Hematopoietic multipotent progenitor cell treated with erythropoietin and hydrocortisone succinate and interleukin-3 and kit ligand, for 8 days (in vitro differentiated cells): ENCODE measurements at regions not wholly inside any gene's neighbourhood (a gene's known extent, or its start where the extent isn't known, plus 50 kb on each side); places are given as distances from the start of the nearest gene placed in this dataset.
A peak's percentile ranks its signal among the peaks of the same experiment; 100 is the strongest.

Experiments used
- DNase-seq: peaks from one replicate; pipeline ENCODE4 v3.0.0-alpha.2; 2015

DNA sequence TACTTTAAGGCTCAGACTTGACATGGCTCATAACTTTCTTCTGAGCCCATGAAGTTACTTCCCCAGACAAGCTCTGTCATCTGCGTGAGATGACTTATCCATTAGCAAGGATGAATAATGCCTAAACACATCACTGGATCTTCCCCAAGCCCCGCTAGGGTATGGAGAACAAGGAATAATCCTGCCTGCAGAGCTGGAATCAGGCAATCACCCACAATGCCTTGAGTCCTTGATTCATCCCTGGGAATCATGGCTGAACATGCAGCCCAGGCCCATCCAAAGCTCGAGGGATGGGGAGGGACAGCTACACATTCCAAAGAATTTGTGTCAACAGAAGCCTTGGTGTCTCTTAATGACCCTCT lies 131.7 kb downstream of the PSMG1 start:
- DNase-seq, result no peak

DNA sequence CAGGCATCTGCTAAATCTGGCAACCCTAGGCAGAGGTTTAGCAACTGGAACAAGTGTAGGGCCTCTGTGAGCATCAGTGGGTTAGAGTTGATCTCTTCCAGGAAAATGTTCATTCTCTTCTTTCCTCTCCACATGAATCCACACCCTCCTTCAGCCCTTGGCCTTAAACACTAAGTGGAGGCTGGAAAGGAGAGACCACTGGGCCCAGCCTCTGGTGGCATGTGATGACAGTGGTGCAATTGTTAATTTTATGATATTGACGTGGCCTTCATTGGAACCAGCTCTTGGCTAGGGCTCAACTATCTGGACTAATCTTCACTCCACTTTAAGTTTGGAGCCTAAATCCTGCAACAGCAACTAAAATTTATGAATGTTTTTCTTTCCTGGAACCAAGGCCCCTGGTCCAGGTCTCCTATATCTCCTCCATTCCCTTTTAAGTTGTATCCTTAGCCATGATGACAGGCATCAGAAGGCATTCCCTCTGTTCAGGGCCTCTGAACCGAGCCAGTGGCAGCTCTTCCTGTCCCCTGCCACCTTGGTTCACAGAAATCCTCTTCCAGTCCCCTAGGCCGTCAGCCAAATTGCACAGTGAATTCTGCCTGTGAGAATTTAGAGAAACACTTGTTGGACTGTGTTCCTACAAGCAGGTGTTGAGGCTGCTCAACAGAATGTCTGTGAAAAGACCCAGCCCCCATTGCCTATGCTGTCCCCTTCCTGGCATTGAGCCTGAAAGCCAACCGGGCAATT lies 132.2 kb downstream of the PSMG1 start:
- no peak for DNase-seq

DNA sequence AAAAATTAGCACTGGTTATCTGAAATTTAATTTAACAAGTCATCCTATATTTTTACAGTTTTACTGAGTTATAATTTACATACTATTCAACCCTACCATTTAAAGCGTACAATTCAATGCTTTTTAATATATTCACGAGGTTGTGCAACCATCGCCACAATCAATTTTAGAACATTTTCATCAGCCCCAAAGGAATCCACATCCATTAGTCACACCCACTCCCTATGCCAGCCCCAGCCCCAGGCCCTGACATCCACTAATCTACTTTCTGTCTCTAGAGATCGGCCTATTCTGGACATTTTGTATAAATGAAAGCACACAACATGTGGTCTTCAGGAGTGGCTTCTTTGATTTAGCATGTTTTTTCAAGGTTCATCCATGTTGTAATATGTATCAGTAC lies 134.7 kb downstream of the PSMG1 start:
- no peak for DNase-seq

DNA sequence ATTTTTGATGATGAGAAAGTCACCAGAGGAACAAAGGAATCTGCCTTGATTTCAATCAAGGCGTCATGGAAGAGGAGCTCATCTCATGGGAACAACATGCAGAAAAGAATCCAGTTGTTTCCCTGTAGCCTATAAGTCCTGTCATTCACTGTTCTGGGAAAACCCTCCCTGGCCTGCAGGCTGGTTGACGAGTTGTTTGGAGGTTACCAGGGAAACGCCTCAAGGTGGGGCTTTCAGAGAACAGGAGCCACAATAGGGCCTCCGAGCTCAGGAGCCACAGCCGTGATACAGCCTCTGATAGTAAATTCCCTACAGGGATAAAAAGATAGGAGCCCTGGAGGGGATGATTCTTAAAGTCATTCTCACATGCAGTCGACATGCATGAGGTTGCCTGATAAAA lies 135.2 kb downstream of the PSMG1 start:
- peak; percentile 46 for DNase-seq

DNA sequence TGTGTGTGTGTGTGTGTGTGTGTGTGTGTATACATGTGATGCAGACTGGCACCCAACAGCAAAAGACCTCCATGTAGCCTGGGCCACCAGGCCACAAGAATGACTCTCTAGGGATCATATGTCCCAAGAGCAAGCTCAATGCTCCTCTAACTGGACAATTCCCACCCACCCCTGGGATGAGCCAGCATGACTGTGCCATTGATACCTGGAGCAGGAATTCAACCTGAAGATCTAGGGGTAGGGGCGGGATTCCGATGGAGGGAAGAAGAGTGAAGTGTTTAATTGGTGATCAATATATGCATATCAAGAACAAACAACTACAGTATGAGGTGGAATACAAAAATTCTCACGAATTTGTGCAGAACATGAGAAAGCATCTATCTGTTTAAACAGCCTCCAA lies 136.2 kb downstream of the PSMG1 start:
- no peak for DNase-seq

DNA sequence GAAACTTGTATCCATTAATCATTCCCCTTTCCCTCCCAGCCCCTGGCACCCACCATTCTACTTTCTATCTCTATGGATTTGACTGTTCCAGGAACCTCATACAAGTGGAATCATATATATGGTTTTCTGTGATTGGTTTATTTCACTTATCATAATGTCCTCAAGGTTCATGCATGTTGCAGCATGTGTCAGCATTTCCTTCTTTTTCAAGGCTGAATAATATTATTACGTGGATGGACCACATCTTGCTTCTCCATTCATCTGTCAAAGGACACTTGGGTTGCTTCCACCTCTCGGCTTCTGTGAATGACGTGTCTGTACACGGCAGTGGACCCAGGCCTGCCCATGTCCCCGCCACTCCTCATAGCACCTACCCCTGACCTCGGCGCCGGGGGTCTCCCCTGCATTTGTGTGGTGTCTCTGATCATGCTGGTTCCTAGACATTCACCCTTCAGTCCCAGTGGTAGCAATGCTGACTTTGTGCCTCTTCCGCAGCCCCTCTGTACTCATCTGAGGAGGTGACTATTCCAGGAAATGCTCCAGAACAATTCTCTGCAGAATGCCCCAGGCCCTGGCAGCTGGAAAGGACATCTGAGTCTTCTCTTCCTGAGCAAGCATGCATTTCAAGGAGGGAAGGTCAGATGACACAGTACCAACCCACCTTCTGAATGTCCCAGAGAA lies 136.9 kb downstream of the PSMG1 start:
- DNase-seq, result no peak

DNA sequence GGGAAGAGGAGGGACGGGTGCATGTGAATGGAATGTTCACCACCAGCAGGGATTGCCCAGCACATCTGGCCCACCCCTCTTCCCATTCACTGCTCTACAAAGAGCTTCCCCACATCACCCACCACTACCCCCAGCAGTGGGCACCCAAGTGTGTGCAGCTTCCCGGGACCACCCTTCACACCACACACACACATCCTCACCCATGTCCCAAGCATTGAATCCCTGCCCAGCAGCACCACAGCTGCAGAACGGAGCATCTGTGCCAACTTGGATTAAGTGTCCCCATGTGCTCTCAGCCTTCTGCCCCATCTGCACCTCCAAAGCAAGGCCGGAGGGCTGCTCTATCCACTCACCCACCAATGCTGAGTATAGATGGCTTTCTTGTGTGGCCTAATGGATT lies 141.4 kb downstream of the PSMG1 start:
- DNase-seq, result no peak

DNA sequence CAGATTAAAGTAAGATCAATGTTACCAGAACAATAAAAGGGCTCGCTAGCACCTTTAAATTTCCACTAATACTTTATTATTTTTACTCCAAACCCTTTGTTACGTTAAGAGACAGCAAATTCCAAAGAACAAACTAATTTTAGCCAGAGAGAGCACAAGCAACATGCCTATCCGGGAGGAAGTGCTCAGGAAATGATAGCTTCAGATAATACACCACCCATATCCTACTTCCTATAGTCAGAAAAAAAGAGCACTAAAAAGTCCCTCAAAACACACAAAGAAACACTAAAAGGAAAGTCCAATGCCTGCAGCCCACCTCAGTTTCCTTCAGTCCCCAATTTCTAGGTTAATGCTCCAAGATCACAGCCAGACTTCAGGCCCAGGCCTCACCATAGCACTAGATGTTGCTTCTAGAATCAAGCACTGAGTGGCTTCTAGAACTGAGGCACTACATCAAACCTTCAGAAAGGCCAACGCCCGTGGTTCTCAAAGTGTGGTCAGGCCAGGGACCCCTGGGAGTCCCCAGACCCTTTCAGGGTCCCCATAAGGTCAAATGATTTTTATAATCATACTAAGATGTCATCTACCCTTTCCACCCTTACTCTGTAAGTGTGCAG lies 142.6 kb downstream of the PSMG1 start:
- no peak for DNase-seq

DNA sequence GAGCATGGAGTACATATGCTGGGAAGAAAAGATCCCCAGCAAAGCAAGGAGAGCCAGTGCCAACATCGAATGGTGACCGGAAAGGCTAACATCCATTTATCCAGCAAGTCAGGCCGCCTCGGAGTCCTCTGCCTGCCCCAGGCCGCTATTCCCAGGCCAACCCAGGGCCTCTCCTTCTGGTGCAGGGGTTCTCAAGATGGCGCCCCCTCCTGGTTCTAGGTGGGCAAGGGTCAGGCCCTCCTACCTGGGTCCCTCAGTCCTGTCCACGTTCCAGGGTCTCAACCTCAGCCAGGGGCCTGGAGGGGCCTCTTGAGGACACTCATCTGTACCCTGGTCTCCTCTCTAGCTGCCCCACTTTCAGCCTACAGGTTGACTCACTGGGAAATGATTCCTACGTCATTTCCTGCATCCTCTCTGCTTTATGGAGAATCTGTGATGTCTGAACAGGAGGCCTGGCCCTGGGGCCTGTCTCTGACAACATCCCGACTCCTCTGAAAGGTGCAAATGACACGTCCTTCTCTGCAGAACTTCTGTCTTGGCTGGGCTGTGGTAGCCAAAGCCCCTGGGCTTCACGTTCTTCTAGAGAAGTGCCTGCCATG lies 145.3 kb downstream of the PSMG1 start:
- no peak for DNase-seq

DNA sequence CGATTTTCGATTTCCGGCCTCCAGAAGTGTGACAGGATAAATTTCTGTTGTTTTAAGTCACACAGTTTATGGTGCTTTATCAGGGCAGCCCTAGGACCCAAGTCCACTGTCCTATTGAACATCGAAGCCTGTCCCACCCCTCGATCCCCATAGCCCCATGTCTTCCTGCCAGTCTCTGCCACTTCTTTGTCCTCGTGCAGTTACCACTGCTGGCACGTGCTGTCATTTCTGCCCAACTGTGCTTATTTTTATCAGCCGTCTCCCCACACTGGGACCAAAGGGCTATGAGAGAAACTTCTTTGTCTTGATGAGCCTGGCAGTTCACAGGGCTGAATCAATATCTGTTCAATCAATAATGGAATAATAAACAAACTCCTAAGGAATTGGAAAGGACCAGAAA lies 146.7 kb downstream of the PSMG1 start:
- DNase-seq, result no peak

DNA sequence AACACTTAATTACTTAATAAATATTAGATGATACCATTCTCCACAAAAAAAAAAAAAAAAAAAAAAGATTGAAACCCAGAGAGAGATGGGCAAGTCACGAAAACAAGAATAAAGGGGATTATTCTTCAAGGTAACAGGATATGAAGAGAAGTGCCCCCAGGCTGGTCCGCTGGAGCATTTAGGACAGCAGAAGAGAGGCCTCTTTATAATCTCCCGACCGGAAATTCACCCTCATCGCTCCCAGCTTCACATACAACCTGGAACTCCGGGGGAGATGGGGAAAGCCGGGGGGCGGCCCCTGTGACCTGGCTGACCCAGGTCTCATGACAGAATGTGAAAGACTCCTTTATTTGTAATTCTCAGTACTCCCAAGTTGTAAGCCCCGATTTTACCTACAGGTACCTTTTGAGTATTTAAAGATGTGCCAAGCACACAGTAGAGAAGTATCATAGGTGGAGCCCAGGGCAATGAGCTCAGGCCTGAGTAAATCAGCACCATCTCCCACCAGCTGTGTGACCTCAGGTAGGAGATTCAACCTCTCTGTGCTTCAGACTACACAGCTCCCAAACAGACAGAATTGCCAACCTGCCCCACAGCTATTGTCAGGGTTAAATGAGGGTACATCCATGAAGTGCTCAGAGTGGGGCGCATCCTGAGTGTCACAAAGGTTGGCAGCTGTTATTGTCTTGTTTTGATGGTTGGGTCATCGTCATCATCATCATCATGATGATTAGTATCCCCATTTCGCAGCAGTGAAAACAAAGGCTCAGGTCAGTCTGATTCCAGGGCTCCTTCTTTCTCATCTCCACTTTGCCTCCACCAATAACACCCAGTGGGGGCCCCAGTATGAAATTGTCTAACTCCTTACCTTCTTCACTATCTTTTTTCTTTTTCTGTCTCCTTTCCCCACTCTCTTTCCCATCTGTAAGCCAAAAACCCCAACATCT lies 148.4 kb downstream of the PSMG1 start:
- no peak for DNase-seq

DNA sequence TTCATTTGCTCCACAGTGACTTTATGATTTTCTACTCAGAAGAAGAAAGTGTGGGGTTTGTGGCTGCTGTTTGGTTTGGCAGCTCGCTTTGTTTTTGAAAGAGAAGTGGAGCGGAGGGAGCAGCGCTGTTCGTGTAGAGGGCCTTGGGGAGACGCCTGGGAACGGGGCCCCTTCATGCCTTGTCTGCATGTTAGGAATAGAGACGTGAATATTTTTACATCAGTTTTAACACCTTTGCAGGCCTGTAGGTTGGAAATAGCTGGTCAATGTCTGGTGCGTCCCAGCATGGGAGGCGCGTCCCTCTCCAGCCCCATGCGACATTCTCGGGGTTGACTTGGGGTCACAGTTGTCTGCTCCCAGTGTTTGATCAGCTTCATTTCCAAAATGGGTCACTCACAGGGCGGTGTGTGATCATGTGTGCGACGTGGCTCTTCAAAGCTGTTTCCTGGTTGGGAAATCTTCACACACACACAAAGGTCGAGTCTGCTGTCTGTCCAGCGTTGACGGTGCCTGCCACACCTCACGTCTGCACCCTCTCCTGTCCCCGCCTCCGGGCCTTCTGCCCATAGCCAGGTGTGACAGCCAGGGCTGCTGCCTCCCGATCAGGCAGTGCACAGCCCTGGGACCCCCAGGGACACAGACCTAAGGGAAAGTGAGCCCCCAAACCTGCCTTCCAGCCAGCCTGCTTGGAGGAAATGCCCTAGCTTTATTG lies 149.2 kb downstream of the PSMG1 start:
- no peak for DNase-seq

DNA sequence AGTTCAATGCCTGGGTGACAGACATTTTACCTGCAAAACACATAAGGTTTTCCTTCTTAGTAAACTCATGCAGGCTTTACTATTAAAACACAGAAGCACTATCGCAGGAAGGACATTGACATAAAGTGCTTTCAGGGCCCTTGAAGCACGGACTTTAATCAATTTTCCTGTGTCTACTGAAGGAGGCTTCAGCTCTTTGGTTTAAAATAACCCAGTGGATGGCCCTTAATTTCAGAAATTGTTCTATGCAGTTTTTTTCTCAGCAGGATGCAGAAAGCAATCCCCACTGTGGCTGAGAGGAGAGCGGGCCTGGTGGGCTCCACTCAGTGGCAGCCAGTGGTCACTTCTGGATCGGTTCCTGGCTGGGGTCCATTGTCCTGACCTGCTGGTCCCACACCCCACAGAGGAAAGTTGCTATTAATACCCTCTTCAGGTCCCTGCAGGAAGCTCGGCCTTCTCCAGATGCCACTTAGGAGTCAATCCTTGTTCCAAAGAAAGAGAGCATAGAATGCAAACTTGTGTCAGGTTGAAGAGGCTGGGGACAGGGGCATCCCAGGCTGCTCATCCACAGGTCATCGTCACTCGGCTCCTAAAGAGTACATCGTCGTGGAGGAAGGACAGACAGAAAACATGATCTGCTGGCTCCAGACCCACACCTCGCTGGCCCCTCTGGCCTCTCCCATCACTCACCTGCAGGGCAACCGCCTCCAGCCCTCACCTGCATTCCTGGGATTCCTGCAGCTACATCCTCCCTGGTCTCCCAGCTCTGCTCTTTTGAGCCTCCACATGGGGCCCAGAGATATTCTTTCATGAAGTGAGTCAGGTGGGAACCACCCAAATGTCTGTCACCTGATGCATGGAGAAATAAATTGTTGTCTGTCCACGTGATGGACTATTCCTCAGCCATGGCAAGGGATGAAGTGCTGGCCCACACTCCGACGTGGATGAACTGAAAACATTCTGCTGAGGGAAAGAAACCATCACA lies 153.1 kb downstream of the PSMG1 start:
- DNase-seq, result no peak

DNA sequence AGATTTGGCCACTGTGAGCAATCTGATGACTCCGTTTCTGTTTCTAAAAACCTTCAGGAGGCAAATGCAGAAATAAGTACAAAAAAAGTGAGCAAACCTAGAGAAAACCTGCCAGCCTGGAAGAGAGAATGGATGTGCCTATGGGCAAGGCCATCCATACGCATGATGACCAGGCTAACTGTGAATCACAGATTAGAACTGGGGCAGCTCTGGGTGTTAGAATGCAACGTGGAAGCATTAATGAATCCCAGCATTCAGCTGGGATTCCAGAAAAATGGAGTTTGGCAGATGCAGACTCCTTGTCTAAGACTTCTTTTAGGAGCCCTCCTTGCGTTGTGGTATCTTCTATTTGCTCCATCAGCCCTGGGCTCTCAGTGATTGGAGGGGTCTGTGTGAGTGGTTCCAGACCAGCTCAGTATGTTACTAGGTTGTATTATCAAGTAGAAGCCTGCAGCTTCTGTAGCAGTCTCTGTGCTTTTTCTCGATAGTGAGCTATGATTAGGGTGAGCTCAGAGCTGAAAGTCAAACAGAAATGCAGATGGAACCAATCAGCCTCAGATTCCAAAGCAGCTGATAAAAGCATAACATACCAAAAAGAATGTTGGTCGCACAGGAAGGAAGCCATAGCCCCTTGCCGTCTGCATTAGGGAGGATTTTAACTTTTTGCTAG lies 154.0 kb downstream of the PSMG1 start:
- no peak for DNase-seq

DNA sequence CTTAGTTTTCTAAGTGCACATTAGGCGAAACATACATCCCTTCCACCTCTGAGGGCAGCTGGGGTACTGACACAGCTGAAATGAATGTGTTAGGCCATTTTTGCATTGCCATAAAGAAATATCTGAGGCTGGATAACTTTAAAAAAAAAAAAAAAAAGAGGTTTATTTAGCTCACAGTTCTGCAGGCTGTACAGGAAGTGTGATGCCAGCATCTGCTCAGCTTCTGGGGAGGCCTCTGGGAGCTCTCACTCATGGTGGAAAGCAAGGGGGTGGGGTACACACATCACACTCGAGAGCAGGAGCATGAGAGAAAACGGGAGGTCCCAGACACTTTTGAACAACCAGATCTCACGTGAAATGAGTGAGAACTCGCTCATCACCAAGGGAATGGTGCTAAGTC lies 158.1 kb downstream of the PSMG1 start:
- DNase-seq, result no peak

DNA sequence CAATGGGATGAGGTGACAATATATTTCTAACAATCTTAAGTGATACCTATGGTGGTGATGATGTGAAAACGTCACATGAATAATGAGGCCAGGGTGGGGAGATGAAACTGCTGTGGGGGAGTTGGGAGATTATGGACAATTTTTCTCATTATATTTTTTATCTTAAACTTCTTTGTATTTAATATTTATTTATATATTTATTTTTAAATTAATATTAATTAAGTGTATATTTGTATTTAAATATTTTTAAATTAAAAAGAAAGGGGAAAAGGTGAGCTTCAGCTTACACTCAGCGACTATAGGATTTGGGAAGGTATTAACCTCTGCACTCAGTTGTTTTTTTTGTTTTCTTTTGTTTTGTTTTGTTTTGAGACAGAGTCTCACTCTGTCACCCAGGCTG lies 158.7 kb downstream of the PSMG1 start:
- no peak for DNase-seq

DNA sequence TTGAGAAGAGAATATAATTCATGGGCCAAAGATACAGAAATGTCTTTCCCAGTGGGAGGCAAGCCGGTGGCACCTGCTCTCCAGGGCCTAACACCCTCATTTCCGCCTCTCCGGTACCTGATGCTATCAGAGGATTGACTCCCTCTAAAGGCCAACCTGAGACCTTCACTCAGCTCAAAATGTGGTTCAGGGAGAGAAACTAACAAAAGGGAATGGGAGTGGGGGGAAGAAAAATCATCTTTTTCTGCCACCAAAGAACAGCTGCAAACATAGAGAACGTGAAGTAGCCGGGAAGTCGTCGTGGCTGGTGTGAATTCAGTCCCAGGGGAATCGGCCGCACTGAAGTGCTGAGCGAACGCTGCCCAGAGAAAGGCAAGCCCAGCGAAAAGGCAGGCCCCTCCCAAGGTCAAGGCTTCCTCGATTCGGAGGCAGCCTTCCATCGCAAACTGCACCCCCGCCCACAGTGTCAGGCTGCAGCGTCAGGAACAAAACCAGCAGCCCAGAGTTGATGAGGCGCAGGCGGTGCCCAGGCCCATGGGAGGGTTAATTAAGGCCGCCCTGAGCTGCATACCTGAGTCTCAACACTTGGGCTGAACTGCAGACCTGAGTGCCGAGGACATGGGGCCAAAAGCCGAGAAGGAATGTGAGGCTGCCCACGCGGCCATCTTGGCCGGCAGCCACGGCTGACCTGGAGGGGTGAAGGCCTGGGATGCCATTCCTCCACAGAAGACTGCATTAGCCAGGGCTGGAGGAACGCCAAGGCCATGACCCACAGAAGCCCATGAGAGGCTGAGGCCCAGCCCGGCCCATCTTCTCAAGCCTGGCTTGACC lies 160.2 kb downstream of the PSMG1 start:
- DNase-seq, result no peak

DNA sequence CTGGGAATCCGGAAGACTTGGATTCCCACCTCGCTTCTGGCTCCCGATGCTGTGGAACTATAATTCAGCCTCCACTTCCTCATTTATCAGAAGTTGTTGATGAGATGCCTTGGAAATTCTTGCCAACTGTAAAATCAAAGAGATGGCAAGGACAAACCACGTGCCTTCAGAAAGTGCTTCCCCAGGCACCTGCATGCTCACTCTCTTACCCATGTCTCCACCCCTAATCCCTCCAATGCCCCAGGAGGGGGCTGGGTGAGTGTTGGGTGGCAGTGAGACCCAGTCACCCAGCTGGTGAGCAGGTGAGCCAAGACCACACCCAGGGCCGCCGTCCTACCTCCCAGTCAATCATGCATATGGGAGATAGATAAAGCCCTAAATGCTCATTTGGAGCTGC lies 160.8 kb downstream of the PSMG1 start:
- DNase-seq, result no peak

DNA sequence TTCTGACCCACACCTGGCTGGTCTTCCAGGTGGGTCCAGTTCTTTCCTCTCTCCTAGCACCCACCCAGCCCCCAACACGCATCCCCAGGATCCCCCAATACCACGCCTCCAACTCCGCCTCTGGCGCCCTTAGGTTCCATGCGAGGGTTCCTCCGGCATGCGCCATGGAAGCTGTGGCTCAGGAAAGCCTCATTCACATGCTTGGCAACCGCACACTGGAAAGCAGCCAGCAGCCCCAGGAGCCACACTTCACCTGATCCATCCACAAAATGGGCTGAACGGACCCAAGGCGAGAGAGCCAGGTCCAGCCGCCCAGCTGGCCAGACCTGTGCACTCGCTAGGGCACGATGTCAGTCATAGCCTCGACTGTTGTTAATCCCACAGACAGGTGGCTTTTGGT lies 161.2 kb downstream of the PSMG1 start:
- DNase-seq, result no peak

DNA sequence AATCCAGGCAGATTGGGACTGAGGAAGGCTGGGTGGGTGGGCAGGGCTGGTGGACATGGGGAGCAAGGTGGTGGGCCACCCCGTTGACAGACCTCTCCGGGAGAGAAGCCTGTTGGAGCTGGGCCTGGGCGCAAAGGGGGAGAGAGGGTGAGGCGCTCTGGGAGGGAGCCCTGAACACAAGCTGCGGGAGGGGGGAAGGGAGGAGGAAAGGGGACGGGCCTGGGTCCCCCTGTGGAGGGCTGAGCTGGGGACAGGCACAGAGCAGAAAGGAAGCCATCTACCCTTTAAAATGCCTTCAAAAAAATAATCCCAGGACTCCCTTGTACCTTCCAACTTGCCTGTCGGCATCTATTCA lies 161.8 kb downstream of the PSMG1 start:
- DNase-seq, result no peak
